HL-60 (cell line): ENCODE measurements at regions not wholly inside any gene's neighbourhood (a gene's known extent, or its start where the extent isn't known, plus 50 kb on each side); places are given as distances from the start of the nearest gene placed in this dataset.

Experiments
- DNase-seq, 2 experiments: peaks; one replicate each; pipeline ENCODE4 v3.0.0-alpha.2; 2010 to 2020; ENCODE audit warnings: low read depth in 1 of 2, low spot score in 1 of 2
- H3K27ac ChIP-seq: fragments of 250-450 bp; sonication (Bioruptor Pico); replicated peaks from 2 replicates; pipeline ENCODE4 v1.5.1; 2020; ENCODE audit warnings: mild to moderate bottlenecking, moderate library complexity
- H3K27me3 ChIP-seq: fragments of 250-450 bp; sonication (Bioruptor Pico); 2 replicates; pipeline ENCODE4 v1.5.1; 2021; ENCODE audit warnings: mild to moderate bottlenecking, moderate library complexity; ENCODE audit not compliant: insufficient read depth, poor library complexity, severe bottlenecking
- H3K4me3 ChIP-seq: replicated peaks from 2 replicates; pipeline ENCODE4 v1.5.1; 2011; ENCODE audit warnings: mild to moderate bottlenecking, control low read depth, low read length; ENCODE audit not compliant: insufficient read depth
- CTCF ChIP-seq: IDR thresholded peaks from one replicate; pipeline ENCODE4 v1.5.1; 2011; ENCODE audit warnings: low read length, control low read depth, inconsistent platforms; ENCODE audit not compliant: insufficient read depth
- GABPA ChIP-seq: IDR thresholded peaks from 2 replicates; pipeline ENCODE4 v1.6.1; 2012; ENCODE audit warnings: low read depth
- POLR2AphosphoS5 ChIP-seq: IDR thresholded peaks from 2 replicates; pipeline ENCODE4 v1.6.1; 2012; ENCODE audit warnings: low read depth
- REST ChIP-seq: IDR thresholded peaks from 2 replicates; pipeline ENCODE4 v1.6.1; 2012; ENCODE audit warnings: low read depth; ENCODE audit not compliant: insufficient replicate concordance
- SPI1 ChIP-seq: IDR thresholded peaks from 2 replicates; pipeline ENCODE4 v1.6.1; 2012; ENCODE audit warnings: low read depth, mild to moderate bottlenecking, borderline replicate concordance

- H3K4me3 ChIP-seq, result no peak overlapping the region
- DNase-seq, result no peak
- no peak for TF ChIP-seq REST
- TF ChIP-seq SPI1, result no peak
- TF ChIP-seq CTCF, result no peak
- TF ChIP-seq POLR2AphosphoS5, result no peak
- no peak for TF ChIP-seq GABPA
- H3K27me3 ChIP-seq, result no peaks in the 10 kb centered on the region
- H3K27ac ChIP-seq, result no peak overlapping the region
Measured at GRCh38 chr3:177889161-177889560, 647.1 kb upstream of the KCNMB2 start.

GRCh38 chr3:177889652-177890358 lies 646.4 kb upstream of the KCNMB2 start:
- no peak overlapping the region for H3K4me3 ChIP-seq
- no peak for TF ChIP-seq CTCF
- no peak for TF ChIP-seq GABPA
- no peak for TF ChIP-seq REST
- TF ChIP-seq SPI1, result no peak
- TF ChIP-seq POLR2AphosphoS5, result no peak
- no peaks in the 10 kb centered on the region for H3K27me3 ChIP-seq
- no peak for DNase-seq
- H3K27ac ChIP-seq, result no peak overlapping the region

DNA sequence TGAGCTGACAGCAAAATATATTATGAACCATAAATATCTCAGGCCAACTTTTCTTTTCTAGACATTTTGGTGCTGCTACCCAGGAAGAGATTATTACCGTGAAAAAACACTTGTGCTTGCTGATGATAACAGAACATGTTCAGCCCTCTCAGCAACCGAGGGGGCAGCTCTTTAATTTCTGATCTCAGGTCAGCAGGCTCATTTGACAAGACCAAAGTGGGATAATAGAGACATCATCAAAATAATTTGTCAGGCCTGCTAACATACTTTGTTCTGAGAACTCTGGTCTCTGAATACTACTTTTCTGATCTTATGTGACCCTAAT lies 645.9 kb upstream of the KCNMB2 start:
- no peak overlapping the region for H3K4me3 ChIP-seq
- no peak for DNase-seq

More for the DNA sequence above, 645.9 kb upstream of the KCNMB2 start:
- Histone ChIP-seq H3K27me3 (no peaks in the 10 kb centered on the region), H3K27ac (no peak overlapping the region)
- TF ChIP-seq CTCF, result no peak
- no peak for TF ChIP-seq SPI1
- TF ChIP-seq REST, result no peak
- TF ChIP-seq POLR2AphosphoS5, result no peak
- TF ChIP-seq GABPA, result no peak
